ENCODE measurements at regions not wholly inside any gene's neighbourhood (a gene's known extent, or its start where the extent isn't known, plus 50 kb on each side); places are given as distances from the start of the nearest gene placed in this dataset.

DNA sequence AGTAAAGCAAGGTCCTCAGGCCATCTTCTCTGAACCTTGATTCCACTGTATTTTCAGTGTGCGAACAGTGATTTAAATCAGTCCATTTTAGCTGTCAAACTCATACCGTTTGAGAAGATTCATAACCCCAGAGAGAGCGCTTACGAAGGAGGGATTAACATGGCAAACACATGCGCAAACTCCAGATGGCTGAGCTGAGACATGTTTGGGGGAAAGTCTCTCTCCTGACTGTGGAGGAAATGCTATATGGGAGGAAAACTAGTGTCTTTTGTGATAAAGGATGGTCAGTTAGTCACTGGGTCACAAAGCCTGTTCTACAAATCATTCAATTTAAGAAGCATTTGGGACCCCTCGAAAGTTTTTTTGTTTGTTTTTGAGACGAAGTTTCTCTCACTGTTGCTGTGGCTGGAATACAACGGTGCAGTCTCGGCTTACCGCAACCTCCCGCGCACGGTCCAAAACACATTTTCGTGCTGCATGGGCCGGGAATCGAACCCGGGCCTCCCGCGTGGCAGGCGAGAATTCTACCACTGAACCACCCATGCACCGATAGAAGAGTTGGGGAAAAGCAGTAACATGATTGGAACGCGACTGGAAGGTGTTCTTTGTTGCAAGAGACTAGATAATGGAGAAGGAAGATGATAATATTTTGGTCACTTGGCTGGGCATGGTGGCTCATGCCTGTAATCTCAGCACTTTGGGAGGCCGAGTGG lies 58.4 kb upstream of the CXADR start:
- H3K27ac ChIP-seq = no peak overlapping the region
- TF ChIP-seq ZFX (IDR thresholded peaks at IDR 0.05) = no peak
- TF ChIP-seq, protein P1, sequence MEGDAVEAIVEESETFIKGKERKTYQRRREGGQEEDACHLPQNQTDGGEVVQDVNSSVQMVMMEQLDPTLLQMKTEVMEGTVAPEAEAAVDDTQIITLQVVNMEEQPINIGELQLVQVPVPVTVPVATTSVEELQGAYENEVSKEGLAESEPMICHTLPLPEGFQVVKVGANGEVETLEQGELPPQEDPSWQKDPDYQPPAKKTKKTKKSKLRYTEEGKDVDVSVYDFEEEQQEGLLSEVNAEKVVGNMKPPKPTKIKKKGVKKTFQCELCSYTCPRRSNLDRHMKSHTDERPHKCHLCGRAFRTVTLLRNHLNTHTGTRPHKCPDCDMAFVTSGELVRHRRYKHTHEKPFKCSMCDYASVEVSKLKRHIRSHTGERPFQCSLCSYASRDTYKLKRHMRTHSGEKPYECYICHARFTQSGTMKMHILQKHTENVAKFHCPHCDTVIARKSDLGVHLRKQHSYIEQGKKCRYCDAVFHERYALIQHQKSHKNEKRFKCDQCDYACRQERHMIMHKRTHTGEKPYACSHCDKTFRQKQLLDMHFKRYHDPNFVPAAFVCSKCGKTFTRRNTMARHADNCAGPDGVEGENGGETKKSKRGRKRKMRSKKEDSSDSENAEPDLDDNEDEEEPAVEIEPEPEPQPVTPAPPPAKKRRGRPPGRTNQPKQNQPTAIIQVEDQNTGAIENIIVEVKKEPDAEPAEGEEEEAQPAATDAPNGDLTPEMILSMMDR (conservative IDR thresholded peaks at IDR 0.05) = no peak

DNA sequence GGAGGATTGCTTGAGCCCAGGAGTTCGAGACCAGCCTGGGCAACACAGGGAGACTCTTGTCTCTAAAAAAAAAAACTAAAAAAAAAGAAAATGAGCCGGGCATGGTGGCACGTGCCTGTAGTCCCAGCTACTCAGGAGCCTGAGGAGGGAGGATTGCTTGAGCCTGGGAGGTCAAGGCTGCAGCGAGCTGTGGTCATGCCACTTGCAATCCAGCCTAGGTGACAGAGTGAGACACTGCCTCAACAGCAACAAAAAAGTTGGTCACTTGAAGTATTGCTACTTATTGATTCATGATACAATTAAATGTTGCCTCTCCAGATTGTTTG lies 57.9 kb upstream of the CXADR start:
- TF ChIP-seq, protein P1 (conservative IDR thresholded peaks at IDR 0.05) = no peak
- no peak for TF ChIP-seq ZFX (IDR thresholded peaks at IDR 0.05)
- H3K27ac ChIP-seq = no peak overlapping the region

DNA sequence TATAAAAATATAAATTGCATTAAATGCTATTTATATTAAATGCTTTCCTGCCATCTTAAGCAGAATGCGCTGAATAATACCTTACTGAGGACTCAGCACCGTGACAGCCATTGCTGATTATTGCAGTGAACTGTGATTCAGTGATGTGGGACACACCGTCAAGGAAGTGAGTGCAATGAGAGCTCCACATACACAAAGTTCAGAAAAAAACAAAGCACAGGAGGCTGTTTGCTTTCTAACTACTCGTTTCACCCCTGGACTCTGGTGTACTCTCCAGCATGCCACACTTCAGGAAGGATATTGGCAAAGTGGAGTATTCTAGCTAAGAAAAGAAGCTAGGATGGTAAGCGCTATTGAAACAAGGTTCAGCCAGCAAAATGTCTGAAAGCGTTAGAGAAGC lies 57.4 kb upstream of the CXADR start:
- TF ChIP-seq ZFX (IDR thresholded peaks at IDR 0.05) = no peak
- TF ChIP-seq, protein P1 (conservative IDR thresholded peaks at IDR 0.05) = no peak
- no peak overlapping the region for H3K27ac ChIP-seq

DNA sequence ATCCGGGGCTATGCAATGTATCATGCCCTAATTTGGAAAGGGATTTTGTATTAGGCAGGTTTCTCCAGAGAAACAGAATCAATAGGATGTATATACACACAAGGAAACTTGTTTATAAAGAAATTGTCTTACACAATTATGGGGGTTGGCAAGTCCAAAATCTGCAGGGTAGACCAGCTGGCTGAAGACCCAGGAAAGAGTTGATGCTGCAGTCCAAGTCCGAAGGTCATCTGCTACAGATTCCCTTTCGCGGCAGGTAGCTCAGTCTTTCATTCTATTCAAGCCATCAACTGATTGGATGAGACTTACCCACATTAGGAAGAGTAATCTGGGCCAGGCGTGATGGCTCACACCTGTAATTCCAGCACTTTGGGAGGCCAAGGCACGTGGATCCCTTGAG lies 54.6 kb upstream of the CXADR start:
- H3K27ac ChIP-seq = no peak overlapping the region
- no peak for TF ChIP-seq ZFX (IDR thresholded peaks at IDR 0.05)
- TF ChIP-seq, protein P1 (conservative IDR thresholded peaks at IDR 0.05) = no peak

DNA sequence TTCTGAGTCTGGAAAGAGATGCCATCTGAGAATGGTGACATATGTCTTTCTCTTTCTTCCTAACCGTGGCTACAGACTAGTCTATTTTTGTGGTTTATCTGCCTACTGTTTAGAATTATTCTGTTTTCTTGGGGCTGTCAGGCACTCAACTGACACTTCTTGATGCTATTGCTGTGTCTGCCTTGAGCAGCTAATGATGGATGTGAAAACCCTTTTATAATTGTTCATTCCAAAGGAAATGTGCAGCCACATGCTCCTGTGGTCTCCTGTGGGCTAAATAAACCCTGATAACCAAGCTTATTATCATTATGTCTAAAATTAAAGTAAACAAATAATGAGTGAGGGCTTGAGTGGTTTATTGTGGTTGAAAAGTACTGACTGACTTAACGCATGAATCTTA lies 52.7 kb upstream of the CXADR start:
- TF ChIP-seq ZFX (IDR thresholded peaks at IDR 0.05) = no peak
- TF ChIP-seq, protein P1 (conservative IDR thresholded peaks at IDR 0.05) = no peak
- no peak overlapping the region for H3K27ac ChIP-seq

DNA sequence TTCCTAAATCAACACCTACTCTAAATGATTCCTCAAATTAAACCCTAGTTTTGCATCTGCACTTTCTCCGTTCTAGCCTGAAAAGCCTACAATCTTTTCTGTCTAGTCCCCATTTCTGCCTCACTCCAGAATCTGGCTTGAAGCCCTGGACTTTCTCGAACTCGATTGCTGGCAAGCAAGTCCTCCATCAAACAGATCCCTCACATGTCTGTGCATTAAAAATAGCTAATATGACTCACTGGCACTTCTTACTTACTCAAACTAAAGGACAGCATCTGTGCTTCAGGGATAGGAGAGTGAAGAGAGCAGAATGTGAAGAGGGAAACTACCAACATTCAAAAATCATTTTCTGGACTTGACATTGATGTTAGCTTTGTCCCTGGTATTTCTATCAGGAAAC lies 51.8 kb upstream of the CXADR start:
- TF ChIP-seq, protein P1 (conservative IDR thresholded peaks at IDR 0.05) = no peak
- no peak for TF ChIP-seq ZFX (IDR thresholded peaks at IDR 0.05)
- no peak overlapping the region for H3K27ac ChIP-seq

DNA sequence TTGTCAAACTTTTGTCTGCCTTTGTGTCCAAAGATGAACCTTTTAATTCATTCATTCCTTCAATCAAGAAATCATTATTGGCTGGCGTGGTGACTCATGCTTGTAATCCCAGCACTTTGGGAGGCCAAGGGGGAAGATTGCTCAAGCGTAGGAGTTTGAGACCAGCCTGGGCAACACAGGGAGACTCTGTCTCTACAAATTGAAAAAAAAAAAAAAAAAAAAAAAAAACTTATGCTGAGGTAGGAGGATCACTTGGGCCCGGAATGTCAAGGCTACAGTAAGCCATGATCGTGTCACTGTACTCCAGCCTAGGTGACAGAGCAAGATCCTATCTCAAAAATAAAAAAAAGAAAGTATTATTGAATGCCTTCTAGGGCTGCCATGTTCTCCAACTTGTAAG lies 51.3 kb upstream of the CXADR start:
- no peak overlapping the region for H3K27ac ChIP-seq
- no peak for TF ChIP-seq ZFX (IDR thresholded peaks at IDR 0.05)

DNA sequence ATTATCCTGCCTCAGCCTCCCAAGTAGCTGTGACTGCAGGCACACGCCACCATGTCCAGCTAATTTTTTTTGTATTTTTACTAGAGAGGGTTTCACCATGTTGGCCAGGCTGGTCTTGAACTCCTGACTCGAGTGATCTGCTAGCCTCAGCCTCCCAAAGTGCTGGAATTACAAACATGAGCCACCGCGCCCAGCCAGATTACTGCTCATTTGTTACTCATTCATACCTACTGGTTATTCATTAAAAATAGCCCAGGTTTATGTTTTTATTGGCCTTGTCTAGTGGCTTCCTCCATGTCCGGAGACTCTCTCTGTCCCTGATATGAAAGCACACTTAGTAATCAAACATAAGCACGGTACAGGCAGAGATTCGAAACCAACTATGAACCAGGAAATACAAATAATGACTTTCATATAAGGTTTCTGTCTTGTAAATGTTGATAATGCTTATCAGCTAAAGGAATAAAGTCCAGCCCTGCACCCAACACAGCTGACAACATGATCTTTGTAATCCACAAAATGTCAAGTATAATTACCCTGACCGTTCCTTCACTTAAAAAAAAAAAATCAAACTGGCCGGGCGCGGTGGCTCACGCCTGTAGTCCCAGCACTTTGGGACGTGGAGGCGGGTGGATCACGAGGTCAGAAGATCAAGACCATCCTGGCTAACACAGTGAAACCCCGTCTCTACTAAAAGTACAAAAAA lies 50.4 kb upstream of the CXADR start:
- TF ChIP-seq, protein P1 (conservative IDR thresholded peaks at IDR 0.05) = no peak
- TF ChIP-seq ZFX (IDR thresholded peaks at IDR 0.05) = no peak

More for the DNA sequence above, 50.4 kb upstream of the CXADR start:
- H3K27ac ChIP-seq = peak overlapping the region; percentile 34; the same call in 1 of the 2 replicates

Measured in C4-2B (cell line).